ENCODE measurements at regions not wholly inside any gene's neighbourhood (a gene's known extent, or its start where the extent isn't known, plus 50 kb on each side); places are given as distances from the start of the nearest gene placed in this dataset.
"Not testable (repeated sequence)": the region's sequence is repeated elsewhere in the genome, so short reads cannot be mapped to it uniquely, and the experiment has no call there.

- no peak for DNase-seq
These were observed 585.8 kb downstream of the ADGRL2 start for GRCh38 chr1:82386365-82387011.

DNA sequence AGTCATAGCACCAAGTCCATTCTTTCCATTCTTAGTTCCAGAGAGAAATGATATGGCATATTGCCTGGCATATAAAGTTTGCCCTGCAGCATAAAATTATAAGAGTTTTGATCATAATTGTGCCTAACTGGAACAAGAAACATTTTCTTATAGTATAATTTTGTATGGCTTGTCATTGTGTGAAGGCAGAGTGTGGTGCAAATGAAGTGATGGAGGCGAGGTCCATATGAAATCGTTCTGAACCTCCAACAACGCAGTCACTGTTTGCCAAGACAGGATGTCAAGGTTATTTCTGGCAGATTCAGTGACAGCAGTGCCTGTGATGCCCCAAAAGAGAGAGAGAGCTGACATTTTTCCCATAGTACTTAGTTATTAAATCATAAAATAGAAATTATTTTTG is 584.0 kb downstream of the ADGRL2 start:
- DNase-seq, result no peak

GRCh38 chr1:82377201-82377884 is 576.6 kb downstream of the ADGRL2 start:
- no peak for DNase-seq

GRCh38 chr1:82373710-82374109 is 573.0 kb downstream of the ADGRL2 start:
- DNase-seq, result no peak

DNA sequence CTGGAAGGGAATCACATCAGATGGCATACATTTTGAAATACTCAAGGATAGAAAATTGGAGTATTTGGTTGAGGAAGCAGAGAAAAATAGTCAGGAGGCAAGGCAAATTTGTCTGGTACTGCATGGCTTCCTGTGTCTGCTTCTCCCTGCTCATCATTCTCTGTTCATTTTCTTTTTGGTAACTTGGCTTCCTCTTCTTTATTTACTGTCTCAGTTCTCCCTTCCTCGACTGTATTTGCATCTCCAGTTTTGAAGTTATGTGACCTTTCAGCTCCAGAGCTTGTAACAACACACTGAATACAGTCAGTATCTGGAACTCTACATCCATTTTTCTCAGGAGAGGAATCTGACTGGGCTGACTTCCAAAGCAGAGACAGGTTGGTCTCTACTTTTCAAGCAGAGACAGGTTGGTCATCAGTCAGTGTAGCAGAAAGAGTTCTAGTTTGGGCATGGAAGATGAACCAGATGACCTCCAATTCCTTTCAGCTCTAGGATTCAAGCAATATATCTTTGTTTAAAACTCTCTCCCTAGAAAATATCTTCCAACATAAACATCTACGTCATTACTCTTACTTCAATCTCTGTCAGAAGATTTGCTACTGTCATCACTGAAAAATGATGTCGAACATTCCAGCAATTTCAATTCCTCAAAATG is 571.2 kb downstream of the ADGRL2 start:
- no peak for DNase-seq

DNA sequence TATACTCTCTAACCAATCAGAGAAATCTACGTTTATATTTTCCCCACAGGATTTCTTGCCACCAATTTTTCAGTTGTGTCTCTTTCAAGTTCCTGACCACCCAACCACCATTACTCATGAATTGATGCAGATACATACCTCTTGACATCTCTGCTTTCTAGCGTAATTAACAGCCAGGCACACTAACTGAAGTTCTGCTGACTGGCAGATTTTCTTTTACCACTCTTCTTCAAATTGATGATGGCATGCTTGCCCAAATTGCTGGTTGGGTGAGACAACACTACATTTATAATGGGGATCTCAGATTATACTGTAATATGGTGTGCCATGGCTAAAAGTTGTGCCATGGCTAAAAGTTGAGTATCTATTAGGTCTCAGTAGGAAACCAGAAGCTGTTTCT is 566.7 kb downstream of the ADGRL2 start:
- DNase-seq, result no peak

- DNase-seq, result no peak
These were observed 566.0 kb downstream of the ADGRL2 start for GRCh38 chr1:82366689-82367088.

- DNase-seq, result not testable (repeated sequence)
These were observed 558.8 kb downstream of the ADGRL2 start for GRCh38 chr1:82359541-82359940.

DNA sequence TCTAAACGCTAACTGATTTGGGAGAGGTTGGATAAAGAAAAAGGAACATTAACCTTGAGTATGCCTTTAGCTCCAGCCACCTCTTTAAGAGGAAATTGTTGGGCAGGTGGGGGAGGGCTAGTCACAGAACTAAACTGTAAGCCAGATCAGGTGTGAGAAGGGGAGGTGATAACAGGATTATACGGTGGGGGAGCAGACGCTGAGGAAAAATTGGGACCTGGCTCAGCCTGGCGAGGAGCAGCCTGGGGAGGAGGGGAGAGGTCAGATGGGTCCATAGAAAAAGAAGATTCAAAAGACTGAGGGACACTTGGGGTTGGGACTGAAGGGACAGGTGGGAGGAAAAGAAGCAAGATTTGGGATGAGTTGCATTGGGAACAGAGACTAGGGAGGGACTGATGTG is 558.0 kb downstream of the ADGRL2 start:
- not testable (repeated sequence) for DNase-seq

DNA sequence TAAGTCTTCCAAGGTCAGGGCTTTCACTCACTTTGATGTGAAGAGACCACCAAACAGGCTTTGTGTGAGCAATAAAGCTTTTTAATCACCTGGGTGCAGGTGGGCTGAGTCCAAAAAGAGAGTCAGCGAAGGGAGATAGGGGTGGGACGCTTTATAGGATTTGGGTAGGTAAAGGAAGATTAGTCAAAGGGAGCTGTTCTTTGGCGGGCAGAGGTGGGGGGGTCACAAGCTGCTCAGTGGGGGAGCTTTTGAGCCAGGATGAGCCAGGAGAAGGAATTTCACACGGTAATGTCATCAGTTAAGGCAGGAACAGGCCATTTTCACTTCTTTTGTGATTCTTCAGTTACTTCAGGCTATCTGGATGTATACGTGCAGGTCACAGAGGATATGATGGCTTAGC is 553.8 kb downstream of the ADGRL2 start:
- DNase-seq, result not testable (repeated sequence)

- DNase-seq, result no peak
These were observed 547.8 kb downstream of the ADGRL2 start for GRCh38 chr1:82348487-82348886.

GRCh38 chr1:82346141-82346540 is 545.4 kb downstream of the ADGRL2 start:
- no peak for DNase-seq

DNA sequence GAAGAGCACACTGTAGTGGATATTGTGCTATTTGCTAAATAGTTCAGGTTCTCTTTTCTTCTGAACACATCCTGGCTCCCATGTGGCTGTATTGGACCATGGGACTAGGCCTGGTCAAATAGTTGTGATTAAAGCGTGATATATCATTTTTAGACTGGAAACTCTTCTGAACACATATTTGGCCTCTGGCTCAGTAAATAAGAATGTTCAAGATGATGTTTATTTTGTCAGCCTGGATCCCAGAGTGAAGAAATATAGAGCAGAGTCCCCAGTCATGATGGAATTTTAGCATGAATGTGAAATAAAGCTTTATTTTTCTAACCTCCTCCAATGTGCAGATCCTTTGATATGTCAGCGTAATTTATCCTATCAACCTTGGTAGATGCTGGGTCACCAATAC is 542.6 kb downstream of the ADGRL2 start:
- DNase-seq, result no peak

DNA sequence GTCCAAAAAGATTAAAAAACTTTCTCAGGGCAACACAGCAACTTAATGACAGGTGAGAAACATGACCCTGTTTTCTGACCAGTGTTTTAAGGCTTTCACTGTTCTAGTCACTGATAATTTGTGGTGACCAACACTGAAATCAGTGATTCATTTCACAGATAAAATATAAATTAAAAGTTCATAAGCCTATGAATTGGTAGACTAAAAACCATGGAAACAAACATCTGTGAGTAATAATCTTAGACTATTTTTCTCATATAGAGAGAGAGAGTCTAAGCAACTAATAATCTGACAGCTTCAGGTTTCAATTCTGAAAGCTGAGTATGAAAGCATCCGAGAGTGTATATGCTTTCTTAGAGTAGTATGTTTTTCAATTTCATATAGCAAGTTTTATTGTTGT is 536.9 kb downstream of the ADGRL2 start:
- DNase-seq, result no peak

- DNase-seq, result no peak
These were observed 529.6 kb downstream of the ADGRL2 start for GRCh38 chr1:82330330-82330729.

DNA sequence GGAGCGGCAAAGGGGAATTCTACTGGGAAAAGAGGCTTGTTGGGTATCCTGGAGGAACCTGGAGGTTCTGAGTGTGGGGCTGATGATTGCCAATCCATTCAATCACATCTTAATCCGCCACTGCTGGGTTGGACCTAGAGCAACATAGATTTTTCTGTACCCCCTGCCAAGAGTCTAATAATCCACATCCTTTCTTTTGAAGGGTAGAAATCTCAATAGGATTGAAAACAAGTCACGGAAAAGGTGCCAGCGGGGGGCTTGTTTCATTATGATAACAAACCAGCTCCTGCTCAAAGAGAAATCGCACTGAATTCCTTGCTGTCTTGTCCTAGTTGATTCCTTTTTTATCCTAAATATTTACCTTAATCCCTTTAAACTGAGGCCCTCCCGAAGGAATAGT is 528.5 kb downstream of the ADGRL2 start:
- DNase-seq, result no peak

GRCh38 chr1:82323144-82323841 is 522.6 kb downstream of the ADGRL2 start:
- DNase-seq, result no peak

DNA sequence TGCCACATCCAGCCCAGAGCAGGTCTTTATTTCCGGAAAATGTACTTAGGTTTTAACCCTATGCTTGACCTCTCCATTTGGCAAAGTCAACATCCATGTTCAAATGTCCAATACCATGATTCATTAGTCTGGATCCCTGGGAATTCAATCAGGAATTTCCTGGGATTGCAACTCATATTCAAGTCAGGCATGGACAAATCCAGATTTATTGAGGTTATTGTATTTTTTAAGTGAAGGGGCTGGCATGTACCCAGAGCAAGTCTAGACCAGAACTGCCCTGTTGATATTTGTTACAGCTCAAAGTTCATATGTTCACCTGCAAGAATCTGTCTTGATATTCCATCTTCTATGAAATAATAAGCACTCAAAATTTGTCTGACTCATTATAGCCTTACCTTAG is 521.1 kb downstream of the ADGRL2 start:
- DNase-seq, result no peak

GRCh38 chr1:82319546-82319945 is 518.8 kb downstream of the ADGRL2 start:
- DNase-seq, result no peak

DNA sequence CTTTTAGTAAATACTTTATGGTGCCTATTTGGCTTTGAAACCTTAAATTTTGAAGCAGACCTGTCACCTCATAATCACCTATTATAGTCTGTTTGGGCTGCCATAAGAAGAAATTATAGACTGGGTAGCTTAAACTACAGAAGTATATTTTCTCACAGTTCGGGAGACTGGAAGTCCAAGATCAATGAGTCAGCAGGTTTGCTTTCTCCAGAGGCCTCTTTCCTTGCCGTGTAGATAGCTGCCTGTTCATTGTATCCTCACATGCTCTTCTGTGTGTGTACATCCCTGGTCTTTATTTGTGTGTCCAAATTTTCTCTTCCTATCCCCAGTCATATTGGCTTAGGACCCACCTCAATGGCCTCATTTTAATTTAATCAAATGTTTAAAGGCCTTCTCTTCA is 518.2 kb downstream of the ADGRL2 start:
- no peak for DNase-seq

- DNase-seq, result no peak
These were observed 517.5 kb downstream of the ADGRL2 start for GRCh38 chr1:82318265-82318664.

DNA sequence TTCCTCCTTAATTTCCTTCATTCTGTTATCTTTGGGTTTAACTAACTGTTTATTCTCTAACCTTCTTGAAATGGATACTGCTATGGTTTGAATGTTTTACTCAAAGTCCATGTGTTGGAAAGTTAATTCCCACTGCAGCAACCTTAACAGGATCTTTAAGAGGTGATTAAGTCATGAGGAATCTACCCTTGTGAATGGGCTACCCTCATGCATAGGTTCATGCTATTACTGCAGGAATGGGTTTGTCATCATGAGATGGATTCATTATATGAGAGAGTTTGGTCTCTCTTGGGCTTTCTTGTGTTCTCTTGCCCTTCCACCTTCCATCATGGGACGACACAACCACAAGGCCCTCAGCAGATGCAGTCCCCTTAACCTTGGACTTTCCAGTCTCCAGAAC is 516.9 kb downstream of the ADGRL2 start:
- no peak for DNase-seq

DNA sequence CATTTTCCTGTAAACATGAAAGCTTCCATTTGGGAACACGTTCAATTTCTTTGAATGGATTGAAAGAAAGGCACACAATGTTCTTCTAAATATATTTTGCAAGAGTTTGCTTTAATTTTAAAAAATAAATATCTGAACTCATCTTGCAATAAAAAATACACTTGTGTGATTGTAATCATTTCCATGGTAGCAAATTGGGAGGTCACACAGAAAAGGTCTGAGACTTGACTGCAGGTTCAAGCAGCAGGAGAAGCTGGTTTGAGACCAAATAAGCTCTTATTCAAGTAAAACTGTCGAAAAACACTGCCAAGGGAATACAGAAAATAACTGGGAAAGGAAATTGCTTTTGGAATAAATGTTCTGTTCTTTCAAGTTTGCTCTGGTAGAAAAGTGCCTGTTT is 498.9 kb downstream of the ADGRL2 start:
- no peak for DNase-seq

DNA sequence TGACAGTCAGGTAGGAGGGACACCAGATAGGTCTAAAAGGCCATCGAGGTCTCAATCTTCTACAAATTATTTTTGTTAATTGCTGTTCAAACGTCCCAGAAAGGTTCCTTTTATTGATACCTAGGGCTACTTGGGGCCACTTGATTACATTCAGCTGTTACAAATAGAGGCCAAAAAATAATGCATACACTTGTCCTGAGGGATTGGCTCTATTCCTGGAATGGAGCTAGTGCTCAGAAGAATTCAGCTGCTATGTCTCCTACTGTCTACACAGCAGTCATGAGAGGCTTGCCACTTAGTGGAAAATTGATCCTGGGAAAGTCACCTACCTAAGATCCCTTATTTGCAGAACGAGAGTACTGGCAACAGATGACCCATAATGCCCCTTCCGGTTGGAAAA is 498.3 kb downstream of the ADGRL2 start:
- no peak for DNase-seq

Data from inflammatory macrophage treated with lipopolysaccharide for 4 hours (primary cell).